ENCODE measurements at regions not wholly inside any gene's neighbourhood (a gene's known extent, or its start where the extent isn't known, plus 50 kb on each side); places are given as distances from the start of the nearest gene placed in this dataset.
A peak's percentile ranks its signal among the peaks of the same experiment; 100 is the strongest.
"Not testable (repeated sequence)": the region's sequence is repeated elsewhere in the genome, so short reads cannot be mapped to it uniquely, and the experiment has no call there.

GRCh38 chr1:239931341-239931740 is 160.3 kb upstream of the FMN2 start:
- DNase-seq (ENCODE audit: low read depth), result no peak

DNA sequence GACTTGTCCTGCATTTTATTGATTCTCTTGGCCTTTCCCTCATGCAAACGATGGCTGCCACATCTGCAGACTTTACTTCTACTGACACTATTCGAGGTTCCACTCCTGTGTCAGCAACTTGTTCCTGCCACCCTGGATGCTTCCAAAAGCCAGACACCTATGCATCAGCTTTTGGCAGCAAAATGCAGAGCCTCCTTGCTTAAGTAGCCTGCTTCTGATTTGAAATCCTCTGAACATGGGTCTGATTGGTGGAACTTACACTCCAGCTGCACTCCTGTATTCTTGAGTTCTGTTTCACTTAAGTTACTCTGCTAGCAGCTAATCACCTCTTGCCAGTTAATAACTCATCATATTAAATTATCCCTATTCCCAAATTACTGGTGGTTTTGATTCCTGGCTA is 152.1 kb upstream of the FMN2 start:
- no peak for DNase-seq (ENCODE audit: low read depth)

- no peak for DNase-seq (ENCODE audit: low read depth)
Measured at GRCh38 chr1:239943761-239944160, 147.9 kb upstream of the FMN2 start.

GRCh38 chr1:239944666-239945065 is 147.0 kb upstream of the FMN2 start:
- DNase-seq (ENCODE audit: low read depth), result no peak

GRCh38 chr1:239947801-239948200 is 143.9 kb upstream of the FMN2 start:
- DNase-seq (ENCODE audit: low read depth), result no peak

DNA sequence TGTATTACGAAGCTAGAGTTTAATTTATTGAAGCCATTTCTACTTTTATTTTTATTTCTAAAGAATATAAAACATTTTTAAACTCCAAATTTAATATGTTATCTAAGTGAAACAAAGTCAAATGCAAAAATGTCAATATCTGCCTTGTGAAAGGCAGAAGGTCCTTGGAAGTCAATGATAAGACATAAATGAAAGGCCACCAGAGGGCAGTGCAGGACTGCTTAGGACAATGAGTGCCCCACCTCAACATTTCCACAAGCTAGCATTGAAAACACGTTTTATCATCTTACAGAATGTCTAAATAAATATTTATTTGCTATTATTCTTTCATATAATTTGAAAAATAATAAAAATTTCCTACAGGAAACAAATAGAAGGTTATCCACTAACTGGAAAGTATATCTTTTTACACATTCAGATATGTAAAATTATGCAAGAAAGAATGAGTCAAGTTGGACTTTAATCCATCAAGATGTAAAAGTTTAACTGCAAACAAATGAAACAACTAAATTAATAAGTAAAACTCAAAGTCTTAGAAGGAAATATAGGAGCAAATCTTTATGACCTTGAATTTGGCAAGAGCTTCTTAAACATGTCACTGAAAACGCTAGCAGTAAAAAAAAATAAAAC is 140.1 kb upstream of the FMN2 start:
- DNase-seq (ENCODE audit: low read depth), result peak; percentile 59

GRCh38 chr1:239952348-239953308 is 139.1 kb upstream of the FMN2 start:
- DNase-seq (ENCODE audit: low read depth), result no peak

GRCh38 chr1:239954836-239955235 is 136.8 kb upstream of the FMN2 start:
- DNase-seq (ENCODE audit: low read depth), result no peak

DNA sequence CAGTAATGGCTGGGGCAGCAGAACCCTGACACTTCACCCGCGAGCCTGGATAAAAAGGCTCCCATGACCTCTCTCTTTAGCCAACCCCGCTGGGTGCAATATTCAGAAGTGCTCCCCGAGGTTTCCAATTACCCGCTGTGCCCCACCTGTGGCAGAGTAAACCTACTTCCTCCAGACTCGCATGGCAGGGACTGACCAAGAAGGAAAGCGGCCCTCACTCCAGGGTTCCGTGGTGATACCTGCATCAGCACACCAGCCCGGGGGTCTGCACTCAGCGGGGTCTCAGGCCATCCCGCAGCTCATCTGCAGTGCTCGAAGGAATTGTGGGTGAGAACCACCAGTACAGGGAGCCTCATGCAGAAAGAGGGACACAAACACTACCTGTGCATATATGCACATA is 136.3 kb upstream of the FMN2 start:
- no peak for DNase-seq (ENCODE audit: low read depth)

- no peak for DNase-seq (ENCODE audit: low read depth)
Measured at GRCh38 chr1:239956263-239956662, 135.4 kb upstream of the FMN2 start.

DNA sequence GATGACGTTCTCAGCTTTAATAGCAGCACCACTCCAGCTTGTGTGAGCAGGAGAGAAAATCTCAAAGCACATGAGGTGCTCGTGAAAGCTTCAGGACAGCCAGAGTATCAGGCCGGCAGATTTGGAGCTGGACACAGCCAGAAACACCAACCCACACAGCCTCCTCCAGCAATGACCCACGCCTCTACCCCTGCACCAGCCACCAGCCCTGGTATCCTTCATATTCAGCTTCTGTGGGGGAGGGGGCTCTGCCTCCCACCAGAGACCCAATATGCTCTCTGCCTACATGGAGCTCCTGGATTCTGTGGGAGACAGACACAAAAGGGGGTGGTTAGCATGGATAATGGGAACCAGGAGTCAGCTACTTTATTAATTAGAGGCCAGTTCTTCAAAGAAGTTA is 133.6 kb upstream of the FMN2 start:
- no peak for DNase-seq (ENCODE audit: low read depth)

DNA sequence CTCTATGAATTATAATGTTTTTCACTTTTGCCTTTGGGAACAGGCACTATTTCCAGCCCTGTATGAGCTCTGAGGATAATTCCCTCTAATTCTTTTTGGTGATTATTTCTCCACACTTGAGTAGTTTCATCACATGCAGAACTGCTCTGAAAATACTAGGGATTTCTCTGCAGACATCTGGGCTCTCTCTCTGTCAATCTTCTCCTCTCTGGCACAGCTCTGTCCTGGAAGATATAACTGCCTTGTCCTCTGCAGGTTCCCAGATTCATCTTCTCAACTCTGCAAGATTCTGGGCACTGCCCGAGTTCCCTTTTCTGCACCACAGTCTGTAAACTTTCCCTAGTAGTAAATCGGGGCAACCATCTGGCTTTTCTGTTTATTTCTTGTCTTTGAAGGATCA is 131.3 kb upstream of the FMN2 start:
- DNase-seq (ENCODE audit: low read depth), result no peak

DNA sequence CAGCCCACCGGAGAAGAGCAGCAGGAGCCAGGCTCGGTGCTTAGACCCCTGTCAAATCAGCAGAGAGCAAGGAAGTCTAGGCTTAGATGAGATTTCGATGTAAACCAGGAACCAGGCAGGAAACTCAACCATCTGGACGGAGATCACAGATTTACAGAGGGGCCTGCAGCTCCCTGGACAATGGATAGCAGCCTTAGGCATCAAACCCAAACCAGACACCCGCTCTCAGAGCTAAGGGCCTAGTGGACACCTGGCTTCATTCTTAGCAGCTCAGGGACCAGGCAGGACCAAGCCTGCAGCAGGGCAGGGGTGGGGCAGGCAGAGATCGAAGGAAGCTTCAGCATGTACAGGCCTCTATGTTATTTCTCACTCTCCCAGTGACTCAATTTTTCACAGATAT is 127.8 kb upstream of the FMN2 start:
- no peak for DNase-seq (ENCODE audit: low read depth)

GRCh38 chr1:239976130-239976968 is 115.3 kb upstream of the FMN2 start:
- DNase-seq (ENCODE audit: low read depth), result peak; percentile 38

DNA sequence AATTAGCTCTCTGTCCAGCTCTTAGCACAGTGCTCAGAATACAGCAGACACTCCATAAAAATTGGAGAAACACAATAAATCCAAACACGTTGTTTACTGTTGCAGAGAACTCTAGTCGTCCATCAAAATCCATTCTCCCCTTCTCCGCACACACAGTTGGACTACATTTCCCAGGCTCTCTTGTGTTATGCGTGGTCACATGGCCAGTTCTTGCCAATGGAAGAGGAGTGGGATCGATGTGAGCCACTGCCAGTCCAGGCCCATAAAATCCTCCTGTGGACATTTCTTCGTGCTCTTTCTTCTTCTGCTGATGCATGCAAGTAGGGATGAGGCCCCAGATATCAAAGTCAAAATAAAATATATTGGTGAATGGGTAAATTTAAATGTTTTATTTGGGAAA is 114.3 kb upstream of the FMN2 start:
- no peak for DNase-seq (ENCODE audit: low read depth)

- DNase-seq (ENCODE audit: low read depth), result no peak
Measured at GRCh38 chr1:239979456-239979855, 112.2 kb upstream of the FMN2 start.

- DNase-seq (ENCODE audit: low read depth), result no peak
Measured at GRCh38 chr1:239982762-239983161, 108.9 kb upstream of the FMN2 start.

DNA sequence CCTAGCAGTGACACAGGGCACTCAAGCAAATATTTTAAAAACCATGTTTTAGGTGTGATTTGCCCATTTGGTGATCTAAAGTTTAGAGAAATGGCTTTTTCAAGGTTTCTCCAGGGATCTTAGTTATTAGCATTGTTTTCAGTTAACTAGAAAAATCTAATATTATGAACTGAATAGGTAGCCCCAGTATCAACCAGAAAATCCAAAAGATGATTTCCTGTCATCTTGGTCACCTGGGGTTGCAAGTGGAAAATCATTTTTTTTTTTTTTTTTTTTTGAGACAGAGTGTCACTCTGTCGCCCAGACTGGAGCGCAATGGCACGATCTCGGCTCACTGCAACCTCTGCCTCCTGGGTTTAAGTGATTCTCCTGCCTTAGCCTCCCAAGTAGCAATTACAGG is 106.6 kb upstream of the FMN2 start:
- no peak for DNase-seq (ENCODE audit: low read depth)

DNA sequence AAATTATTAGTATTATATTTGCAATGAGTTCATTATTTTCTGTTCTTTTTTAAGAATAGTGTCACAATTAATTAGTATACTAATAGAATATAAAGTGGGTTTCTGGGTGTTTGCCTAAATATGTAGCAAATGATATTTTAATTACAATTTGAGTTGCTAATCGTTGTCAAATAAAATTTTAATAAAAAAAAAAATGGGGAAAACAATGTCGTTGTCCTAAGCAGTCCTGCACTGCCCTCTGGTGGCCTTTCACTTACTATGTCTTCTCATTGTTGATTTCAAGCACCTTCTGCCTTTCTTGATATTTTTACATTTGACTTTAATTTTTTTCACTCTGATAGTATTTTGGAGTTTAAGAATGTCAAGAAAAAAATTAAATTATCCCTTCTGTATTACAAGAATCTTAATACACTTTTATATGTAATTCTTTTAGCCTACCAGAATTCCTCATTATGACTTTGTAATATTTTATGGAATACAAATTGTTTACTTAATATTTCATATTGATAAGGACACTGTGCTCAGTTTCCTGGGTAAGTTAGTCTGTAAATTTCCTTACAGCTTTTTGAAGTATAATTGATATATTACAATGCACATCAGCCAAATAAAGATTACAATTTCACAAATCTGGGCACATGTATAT is 104.5 kb upstream of the FMN2 start:
- DNase-seq (ENCODE audit: low read depth), result peak; percentile 37

DNA sequence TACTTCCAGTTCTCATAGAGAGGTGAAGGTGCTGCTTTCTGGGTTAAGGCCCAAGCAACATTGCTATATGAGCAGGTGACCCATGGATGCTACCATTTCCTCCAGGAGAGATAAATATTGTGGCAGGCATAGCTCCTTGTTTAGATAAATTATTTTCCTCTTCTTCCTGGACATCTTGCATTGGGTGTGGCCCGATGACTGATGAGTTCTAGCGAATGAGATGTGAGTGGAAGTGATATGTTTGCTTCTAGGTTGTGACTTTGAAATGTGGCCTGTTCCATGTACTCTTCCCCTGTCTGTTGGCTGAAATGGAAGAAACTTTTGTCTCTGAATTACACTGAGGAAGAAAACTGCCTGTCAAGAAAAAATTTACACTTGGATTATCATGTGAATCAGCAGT is 101.7 kb upstream of the FMN2 start:
- DNase-seq (ENCODE audit: low read depth), result no peak

GRCh38 chr1:239992566-239992965 is 99.1 kb upstream of the FMN2 start:
- not testable (repeated sequence) for DNase-seq (ENCODE audit: low read depth)

GRCh38 chr1:239993366-239993765 is 98.3 kb upstream of the FMN2 start:
- no peak for DNase-seq (ENCODE audit: low read depth)
